ENCODE measurements at regions not wholly inside any gene's neighbourhood (a gene's known extent, or its start where the extent isn't known, plus 50 kb on each side); places are given as distances from the start of the nearest gene placed in this dataset.

DNA sequence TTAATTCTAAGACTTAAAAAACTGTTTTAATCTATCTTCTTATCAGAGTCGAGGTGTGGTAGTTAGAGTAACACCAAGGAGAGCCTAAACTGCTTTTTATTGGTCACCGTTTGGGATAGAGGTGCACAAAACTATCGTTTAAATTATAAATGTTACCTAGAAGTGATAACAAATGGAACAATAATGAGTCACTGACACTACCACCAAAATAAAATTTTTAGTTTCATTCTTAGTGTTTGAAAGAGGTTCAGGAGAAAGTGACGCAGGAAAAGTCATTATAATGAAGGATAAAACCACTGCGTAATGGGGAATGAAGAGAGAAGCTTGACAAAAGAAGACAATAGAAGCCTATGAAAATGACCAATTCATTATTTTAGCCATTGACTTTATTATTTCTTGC is 158.2 kb downstream of the COX18 start:
- in situ Hi-C loops (cut with HindIII; ENCODE audit: low sequenced_read_pairs) = no loop called here
- no peak overlapping the region for H3K4me3 ChIP-seq (ENCODE audit: low read depth, low read length)
- DNase-seq (ENCODE audit: low read depth) = no peak
- no peak for TF ChIP-seq CTCF (IDR thresholded peaks at IDR 0.05; ENCODE audit: low read depth, low read length, missing control alignments)

DNA sequence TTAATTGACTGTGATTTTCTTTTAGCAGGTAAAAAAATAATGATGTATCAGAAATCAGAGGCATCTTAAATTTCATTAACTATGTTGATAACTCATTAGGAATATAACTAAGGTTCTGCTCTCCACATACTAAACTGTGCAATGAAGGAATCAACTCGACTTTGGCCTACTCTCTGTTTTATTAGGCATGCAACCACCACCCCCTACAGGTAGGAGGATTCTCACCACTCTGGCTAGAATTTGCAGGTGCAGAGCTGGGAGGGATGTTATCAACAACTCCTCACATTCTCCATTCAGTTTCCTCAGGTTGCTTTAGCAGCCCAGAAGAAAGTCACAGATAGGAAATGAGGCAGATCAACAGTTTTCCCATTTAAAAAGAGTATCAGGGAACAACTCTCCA is 160.1 kb downstream of the COX18 start:
- no peak overlapping the region for H3K4me3 ChIP-seq (ENCODE audit: low read depth, low read length)
- in situ Hi-C loops (cut with HindIII; ENCODE audit: low sequenced_read_pairs) = no loop called here
- peak; percentile 15 for TF ChIP-seq CTCF (IDR thresholded peaks at IDR 0.05; ENCODE audit: low read depth, low read length, missing control alignments)
- no peak for DNase-seq (ENCODE audit: low read depth)

GRCh38 chr4:72902354-72902753 is 167.2 kb downstream of the COX18 start:
- no peak for DNase-seq (ENCODE audit: low read depth)
- no peak for TF ChIP-seq CTCF (IDR thresholded peaks at IDR 0.05; ENCODE audit: low read depth, low read length, missing control alignments)
- in situ Hi-C loops (cut with HindIII; ENCODE audit: low sequenced_read_pairs) = no loop called here
- no peak overlapping the region for H3K4me3 ChIP-seq (ENCODE audit: low read depth, low read length)

DNA sequence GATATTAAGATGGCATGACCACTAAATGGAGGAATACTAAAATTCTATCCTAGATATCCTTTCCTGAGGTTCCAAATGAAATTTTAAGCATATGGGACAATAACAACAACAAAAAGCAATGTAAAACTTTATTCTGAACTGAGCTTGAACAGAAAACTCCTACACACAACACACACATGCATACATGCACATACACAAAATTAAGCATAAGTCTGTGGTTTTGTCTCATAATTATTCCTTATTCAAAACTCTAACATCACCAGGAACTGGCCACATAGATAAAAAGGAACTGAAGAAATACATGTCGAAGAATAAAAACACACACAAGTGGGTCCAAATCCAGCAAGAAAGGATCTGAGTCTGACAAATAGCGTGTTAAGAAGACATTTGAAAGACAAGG is 168.0 kb downstream of the COX18 start:
- no peak overlapping the region for H3K4me3 ChIP-seq (ENCODE audit: low read depth, low read length)
- no peak for DNase-seq (ENCODE audit: low read depth)
- in situ Hi-C loops (cut with HindIII; ENCODE audit: low sequenced_read_pairs) = no loop called here
- TF ChIP-seq CTCF (IDR thresholded peaks at IDR 0.05; ENCODE audit: low read depth, low read length, missing control alignments) = no peak

GRCh38 chr4:72900952-72901351 is 168.6 kb downstream of the COX18 start:
- no peak for DNase-seq (ENCODE audit: low read depth)
- H3K4me3 ChIP-seq (ENCODE audit: low read depth, low read length) = no peak overlapping the region
- in situ Hi-C loops (cut with HindIII; ENCODE audit: low sequenced_read_pairs) = no loop called here
- TF ChIP-seq CTCF (IDR thresholded peaks at IDR 0.05; ENCODE audit: low read depth, low read length, missing control alignments) = no peak

DNA sequence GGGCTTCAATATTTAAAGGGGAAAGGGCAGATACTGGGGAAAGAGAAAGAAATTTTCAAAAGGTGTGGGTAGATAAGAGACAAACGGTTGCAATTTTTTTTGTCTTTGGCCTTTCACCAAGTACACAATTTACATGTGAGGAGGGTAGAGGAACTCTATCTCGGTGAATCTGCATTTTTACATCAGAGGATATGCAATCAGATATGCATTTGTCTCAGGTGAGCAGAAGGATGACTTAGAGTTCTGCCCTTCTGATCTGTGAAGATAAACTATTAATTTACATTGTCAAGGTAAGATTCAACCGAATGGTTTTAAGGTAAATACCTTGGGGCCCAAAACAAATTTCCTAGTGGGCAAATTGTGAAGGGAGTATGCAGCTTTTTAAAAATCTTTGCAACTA is 169.9 kb downstream of the COX18 start:
- DNase-seq (ENCODE audit: low read depth) = no peak
- in situ Hi-C loops (cut with HindIII; ENCODE audit: low sequenced_read_pairs) = no loop called here
- no peak for TF ChIP-seq CTCF (IDR thresholded peaks at IDR 0.05; ENCODE audit: low read depth, low read length, missing control alignments)
- H3K4me3 ChIP-seq (ENCODE audit: low read depth, low read length) = no peak overlapping the region

DNA sequence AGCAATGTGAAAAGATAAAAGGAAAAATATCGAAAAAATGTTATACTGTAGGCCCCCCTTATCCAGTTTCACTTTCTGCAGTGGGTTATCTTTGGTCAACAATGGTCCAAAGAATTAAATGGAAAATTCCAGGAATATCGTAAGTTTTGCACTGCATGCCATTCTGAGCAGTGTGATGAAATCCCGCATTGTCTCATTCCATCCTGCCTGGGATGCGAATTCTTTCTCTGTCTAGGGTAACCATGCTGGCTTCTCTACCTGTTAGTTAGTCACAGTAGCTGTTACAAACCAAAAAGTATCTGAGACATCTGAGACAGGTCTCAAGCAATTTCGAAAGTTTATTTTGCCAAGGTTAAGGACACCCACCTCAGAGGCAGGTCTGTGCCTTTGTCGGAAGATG is 170.3 kb downstream of the COX18 start:
- no peak for TF ChIP-seq CTCF (IDR thresholded peaks at IDR 0.05; ENCODE audit: low read depth, low read length, missing control alignments)
- no peak for DNase-seq (ENCODE audit: low read depth)
- H3K4me3 ChIP-seq (ENCODE audit: low read depth, low read length) = no peak overlapping the region
- in situ Hi-C loops (cut with HindIII; ENCODE audit: low sequenced_read_pairs) = no loop called here

Data from astrocyte of the cerebellum (primary cell).